Loucy (cell line): ENCODE measurements at regions not wholly inside any gene's neighbourhood (a gene's known extent, or its start where the extent isn't known, plus 50 kb on each side); places are given as distances from the start of the nearest gene placed in this dataset.

Experiments used
- H2AFZ ChIP-seq: fragments of 200-600 bp; sonication (generic); 2 replicates; pipeline ENCODE4 v1.6.0; 2016; ENCODE audit warnings: antibody characterized with exemption, mild to moderate bottlenecking, low read length, moderate library complexity
- H3F3A ChIP-seq: fragments of 200-600 bp; 2 replicates; pipeline ENCODE4 v1.6.0; 2016; ENCODE audit warnings: antibody characterized with exemption, low read depth, mild to moderate bottlenecking
- H3K27me3 ChIP-seq: fragments of 200-600 bp; sonication (generic); 2 replicates; pipeline ENCODE4 v1.6.1; 2014; ENCODE audit warnings: low read length, mild to moderate bottlenecking; ENCODE audit not compliant: insufficient read depth, poor library complexity, severe bottlenecking
- H3K36me3 ChIP-seq: fragments of 200-600 bp; sonication (generic); 2 replicates; pipeline ENCODE4 v1.6.1; 2016; ENCODE audit warnings: low read length; ENCODE audit not compliant: insufficient read depth
- H3K4me1 ChIP-seq: fragments of 200-600 bp; sonication (generic); 2 replicates; pipeline ENCODE4 v1.5.1; 2014; ENCODE audit warnings: low read length, mild to moderate bottlenecking; ENCODE audit not compliant: insufficient read depth, poor library complexity, severe bottlenecking
- H3K4me2 ChIP-seq: fragments of 200-600 bp; sonication (generic); 2 replicates; pipeline ENCODE4 v1.6.0; 2014; ENCODE audit warnings: antibody characterized with exemption, low read length, low read depth, mild to moderate bottlenecking; ENCODE audit not compliant: poor library complexity, severe bottlenecking
- H3K4me3 ChIP-seq: fragments of 200-600 bp; sonication (generic); 2 replicates; pipeline ENCODE4 v1.5.1; 2014; ENCODE audit warnings: low read length, mild to moderate bottlenecking, mixed read lengths; ENCODE audit not compliant: poor library complexity, severe bottlenecking
- H3K79me2 ChIP-seq: fragments of 200-600 bp; sonication (generic); 2 replicates; pipeline ENCODE4 v1.6.1; 2014; ENCODE audit warnings: low read length; ENCODE audit not compliant: insufficient read depth
- H3K9ac ChIP-seq: fragments of 200-600 bp; sonication (generic); 2 replicates; pipeline ENCODE4 v1.6.0; 2014; ENCODE audit warnings: mild to moderate bottlenecking, low read depth, low read length, moderate library complexity; ENCODE audit not compliant: poor library complexity, severe bottlenecking
- H3K9me2 ChIP-seq: fragments of 200-600 bp; sonication (generic); replicated peaks from 2 replicates; pipeline ENCODE4 v1.6.1; 2016; ENCODE audit warnings: low read depth, low read length, mixed read lengths
- H3K9me3 ChIP-seq: fragments of 200-600 bp; sonication (generic); 2 replicates; pipeline ENCODE4 v1.6.1; 2014; ENCODE audit warnings: mild to moderate bottlenecking, antibody characterized with exemption, low read length, low read depth; ENCODE audit not compliant: insufficient read depth
- H4K20me1 ChIP-seq: fragments of 200-600 bp; sonication (generic); 2 replicates; pipeline ENCODE4 v1.6.0; 2014; ENCODE audit warnings: antibody characterized with exemption, low read length, mild to moderate bottlenecking; ENCODE audit not compliant: insufficient read depth, poor library complexity, severe bottlenecking
- CTCF ChIP-seq: fragments of 200-600 bp; sonication (generic); conservative IDR thresholded peaks from 2 replicates; pipeline ENCODE4 v1.5.1; 2014; ENCODE audit warnings: mild to moderate bottlenecking, antibody characterized with exemption, low read length
- EZH2phosphoT487 ChIP-seq: fragments of 200-600 bp; IDR thresholded peaks from 2 replicates; pipeline ENCODE4 v1.6.1; 2018; ENCODE audit warnings: antibody characterized with exemption, mild to moderate bottlenecking, moderate library complexity, borderline replicate concordance

- no peak overlapping the region for H2AFZ ChIP-seq
- H3K4me3 ChIP-seq, result no peak overlapping the region
- H3K4me1 ChIP-seq, result no peaks in the 10 kb centered on the region
- H3K27me3 ChIP-seq, result no peaks in the 10 kb centered on the region
- no peaks in the 10 kb centered on the region for H3K9me3 ChIP-seq
- H4K20me1 ChIP-seq, result no peaks in the 10 kb centered on the region
- H3K36me3 ChIP-seq, result no peaks in the 10 kb centered on the region
- no peak overlapping the region for H3K4me2 ChIP-seq
- H3K9me2 ChIP-seq, result no peaks in the 10 kb centered on the region
- TF ChIP-seq CTCF, result no peak
- H3F3A ChIP-seq, result no peaks in the 10 kb centered on the region
- no peak overlapping the region for H3K9ac ChIP-seq
- no peaks in the 10 kb centered on the region for H3K79me2 ChIP-seq
These were observed 386.1 kb upstream of the NR3C2 start for GRCh38 chr4:148828291-148828690.

GRCh38 chr4:148827781-148828180 lies 385.6 kb upstream of the NR3C2 start:
- H2AFZ ChIP-seq, result no peak overlapping the region
- H3K9ac ChIP-seq, result no peak overlapping the region
- H3K36me3 ChIP-seq, result no peaks in the 10 kb centered on the region
- no peaks in the 10 kb centered on the region for H3K9me3 ChIP-seq
- H3K9me2 ChIP-seq, result no peaks in the 10 kb centered on the region
- TF ChIP-seq CTCF (no peak), EZH2phosphoT487 (no peak)
- no peak overlapping the region for H3K4me3 ChIP-seq
- no peaks in the 10 kb centered on the region for H3K4me1 ChIP-seq
- no peaks in the 10 kb centered on the region for H3K27me3 ChIP-seq
- no peak overlapping the region for H3K4me2 ChIP-seq
- no peaks in the 10 kb centered on the region for H4K20me1 ChIP-seq
- H3K79me2 ChIP-seq, result no peaks in the 10 kb centered on the region
- H3F3A ChIP-seq, result no peaks in the 10 kb centered on the region

GRCh38 chr4:148823419-148823769 lies 381.2 kb upstream of the NR3C2 start:
- no peak overlapping the region for H2AFZ ChIP-seq
- H3K27me3 ChIP-seq, result no peaks in the 10 kb centered on the region
- no peak for TF ChIP-seq EZH2phosphoT487
- no peaks in the 10 kb centered on the region for H3K79me2 ChIP-seq
- H3K9me3 ChIP-seq, result no peaks in the 10 kb centered on the region
- no peak overlapping the region for H3K4me2 ChIP-seq
- no peaks in the 10 kb centered on the region for H3F3A ChIP-seq
- no peaks in the 10 kb centered on the region for H4K20me1 ChIP-seq
- H3K36me3 ChIP-seq, result no peaks in the 10 kb centered on the region
- H3K4me3 ChIP-seq, result no peak overlapping the region
- H3K9ac ChIP-seq, result no peak overlapping the region
- H3K4me1 ChIP-seq, result no peaks in the 10 kb centered on the region
- H3K9me2 ChIP-seq, result no peaks in the 10 kb centered on the region

- no peaks in the 10 kb centered on the region for H3K79me2 ChIP-seq
- H3K4me1 ChIP-seq, result no peaks in the 10 kb centered on the region
- no peaks in the 10 kb centered on the region for H3F3A ChIP-seq
- no peak overlapping the region for H2AFZ ChIP-seq
- no peak overlapping the region for H3K4me2 ChIP-seq
- TF ChIP-seq EZH2phosphoT487 (no peak), CTCF (no peak)
- no peaks in the 10 kb centered on the region for H3K9me3 ChIP-seq
- H3K9ac ChIP-seq, result no peak overlapping the region
- no peaks in the 10 kb centered on the region for H3K36me3 ChIP-seq
- H4K20me1 ChIP-seq, result no peaks in the 10 kb centered on the region
- H3K9me2 ChIP-seq, result no peaks in the 10 kb centered on the region
- H3K27me3 ChIP-seq, result no peaks in the 10 kb centered on the region
- H3K4me3 ChIP-seq, result no peak overlapping the region
These were observed 380.6 kb upstream of the NR3C2 start for GRCh38 chr4:148822572-148823418.
